HL-60 (cell line): ENCODE measurements at regions not wholly inside any gene's neighbourhood (a gene's known extent, or its start where the extent isn't known, plus 50 kb on each side); places are given as distances from the start of the nearest gene placed in this dataset.

Experiments used
- DNase-seq, 2 experiments: peaks; one replicate each; pipeline ENCODE4 v3.0.0-alpha.2; 2010 to 2020; ENCODE audit warnings: low read depth in 1 of 2, low spot score in 1 of 2
- H3K27ac ChIP-seq: fragments of 250-450 bp; sonication (Bioruptor Pico); replicated peaks from 2 replicates; pipeline ENCODE4 v1.5.1; 2020; ENCODE audit warnings: mild to moderate bottlenecking, moderate library complexity
- H3K27me3 ChIP-seq: fragments of 250-450 bp; sonication (Bioruptor Pico); 2 replicates; pipeline ENCODE4 v1.5.1; 2021; ENCODE audit warnings: mild to moderate bottlenecking, moderate library complexity; ENCODE audit not compliant: insufficient read depth, poor library complexity, severe bottlenecking
- H3K4me3 ChIP-seq: replicated peaks from 2 replicates; pipeline ENCODE4 v1.5.1; 2011; ENCODE audit warnings: mild to moderate bottlenecking, control low read depth, low read length; ENCODE audit not compliant: insufficient read depth
- GABPA ChIP-seq: IDR thresholded peaks from 2 replicates; pipeline ENCODE4 v1.6.1; 2012; ENCODE audit warnings: low read depth
- POLR2AphosphoS5 ChIP-seq: IDR thresholded peaks from 2 replicates; pipeline ENCODE4 v1.6.1; 2012; ENCODE audit warnings: low read depth
- SPI1 ChIP-seq: IDR thresholded peaks from 2 replicates; pipeline ENCODE4 v1.6.1; 2012; ENCODE audit warnings: low read depth, mild to moderate bottlenecking, borderline replicate concordance
- TF ChIP-seq, protein P1 (sequence below): IDR thresholded peaks from 2 replicates; pipeline ENCODE4 v1.6.1; 2012; ENCODE audit warnings: low read depth; ENCODE audit not compliant: insufficient replicate concordance
- TF ChIP-seq, protein P2 (sequence below): IDR thresholded peaks from one replicate; pipeline ENCODE4 v1.5.1; 2011; ENCODE audit warnings: low read length, control low read depth, inconsistent platforms; ENCODE audit not compliant: insufficient read depth

DNA sequence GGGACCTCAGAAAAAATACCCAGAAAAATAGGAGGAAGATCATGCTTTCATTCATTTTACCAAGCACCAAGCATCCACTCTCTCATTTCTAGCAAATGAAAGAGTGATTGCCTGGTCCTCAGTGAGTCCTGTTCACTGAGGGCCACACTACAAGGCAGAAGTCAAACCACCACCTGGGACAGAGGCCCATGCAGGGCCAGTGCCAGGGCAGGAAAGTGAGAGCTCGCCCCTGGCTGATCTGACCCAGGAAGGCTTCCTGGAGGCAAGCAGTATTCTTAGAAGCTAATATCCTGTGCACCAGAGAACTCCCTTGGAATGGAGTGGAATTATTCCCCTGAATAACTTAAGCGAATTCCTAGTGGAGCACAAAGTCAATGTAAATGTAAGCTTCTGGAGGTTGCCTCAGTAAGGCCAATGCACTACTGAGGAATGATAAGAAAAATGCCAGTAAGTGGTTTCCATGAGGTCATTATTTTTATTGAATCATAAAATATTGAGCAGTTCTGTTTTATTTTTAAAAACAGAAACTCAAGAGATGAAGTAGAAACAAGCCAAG lies 191.6 kb upstream of the ID2 start:
- Histone ChIP-seq H3K4me3 (no peak overlapping the region), H3K27me3 (no peaks in the 10 kb centered on the region), H3K27ac (no peak overlapping the region)
- TF ChIP-seq, protein P1, sequence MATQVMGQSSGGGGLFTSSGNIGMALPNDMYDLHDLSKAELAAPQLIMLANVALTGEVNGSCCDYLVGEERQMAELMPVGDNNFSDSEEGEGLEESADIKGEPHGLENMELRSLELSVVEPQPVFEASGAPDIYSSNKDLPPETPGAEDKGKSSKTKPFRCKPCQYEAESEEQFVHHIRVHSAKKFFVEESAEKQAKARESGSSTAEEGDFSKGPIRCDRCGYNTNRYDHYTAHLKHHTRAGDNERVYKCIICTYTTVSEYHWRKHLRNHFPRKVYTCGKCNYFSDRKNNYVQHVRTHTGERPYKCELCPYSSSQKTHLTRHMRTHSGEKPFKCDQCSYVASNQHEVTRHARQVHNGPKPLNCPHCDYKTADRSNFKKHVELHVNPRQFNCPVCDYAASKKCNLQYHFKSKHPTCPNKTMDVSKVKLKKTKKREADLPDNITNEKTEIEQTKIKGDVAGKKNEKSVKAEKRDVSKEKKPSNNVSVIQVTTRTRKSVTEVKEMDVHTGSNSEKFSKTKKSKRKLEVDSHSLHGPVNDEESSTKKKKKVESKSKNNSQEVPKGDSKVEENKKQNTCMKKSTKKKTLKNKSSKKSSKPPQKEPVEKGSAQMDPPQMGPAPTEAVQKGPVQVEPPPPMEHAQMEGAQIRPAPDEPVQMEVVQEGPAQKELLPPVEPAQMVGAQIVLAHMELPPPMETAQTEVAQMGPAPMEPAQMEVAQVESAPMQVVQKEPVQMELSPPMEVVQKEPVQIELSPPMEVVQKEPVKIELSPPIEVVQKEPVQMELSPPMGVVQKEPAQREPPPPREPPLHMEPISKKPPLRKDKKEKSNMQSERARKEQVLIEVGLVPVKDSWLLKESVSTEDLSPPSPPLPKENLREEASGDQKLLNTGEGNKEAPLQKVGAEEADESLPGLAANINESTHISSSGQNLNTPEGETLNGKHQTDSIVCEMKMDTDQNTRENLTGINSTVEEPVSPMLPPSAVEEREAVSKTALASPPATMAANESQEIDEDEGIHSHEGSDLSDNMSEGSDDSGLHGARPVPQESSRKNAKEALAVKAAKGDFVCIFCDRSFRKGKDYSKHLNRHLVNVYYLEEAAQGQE, result no peak
- TF ChIP-seq SPI1 (no peak), GABPA (no peak), POLR2AphosphoS5 (no peak)
- TF ChIP-seq, protein P2, sequence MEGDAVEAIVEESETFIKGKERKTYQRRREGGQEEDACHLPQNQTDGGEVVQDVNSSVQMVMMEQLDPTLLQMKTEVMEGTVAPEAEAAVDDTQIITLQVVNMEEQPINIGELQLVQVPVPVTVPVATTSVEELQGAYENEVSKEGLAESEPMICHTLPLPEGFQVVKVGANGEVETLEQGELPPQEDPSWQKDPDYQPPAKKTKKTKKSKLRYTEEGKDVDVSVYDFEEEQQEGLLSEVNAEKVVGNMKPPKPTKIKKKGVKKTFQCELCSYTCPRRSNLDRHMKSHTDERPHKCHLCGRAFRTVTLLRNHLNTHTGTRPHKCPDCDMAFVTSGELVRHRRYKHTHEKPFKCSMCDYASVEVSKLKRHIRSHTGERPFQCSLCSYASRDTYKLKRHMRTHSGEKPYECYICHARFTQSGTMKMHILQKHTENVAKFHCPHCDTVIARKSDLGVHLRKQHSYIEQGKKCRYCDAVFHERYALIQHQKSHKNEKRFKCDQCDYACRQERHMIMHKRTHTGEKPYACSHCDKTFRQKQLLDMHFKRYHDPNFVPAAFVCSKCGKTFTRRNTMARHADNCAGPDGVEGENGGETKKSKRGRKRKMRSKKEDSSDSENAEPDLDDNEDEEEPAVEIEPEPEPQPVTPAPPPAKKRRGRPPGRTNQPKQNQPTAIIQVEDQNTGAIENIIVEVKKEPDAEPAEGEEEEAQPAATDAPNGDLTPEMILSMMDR, result no peak
- no peak for DNase-seq

DNA sequence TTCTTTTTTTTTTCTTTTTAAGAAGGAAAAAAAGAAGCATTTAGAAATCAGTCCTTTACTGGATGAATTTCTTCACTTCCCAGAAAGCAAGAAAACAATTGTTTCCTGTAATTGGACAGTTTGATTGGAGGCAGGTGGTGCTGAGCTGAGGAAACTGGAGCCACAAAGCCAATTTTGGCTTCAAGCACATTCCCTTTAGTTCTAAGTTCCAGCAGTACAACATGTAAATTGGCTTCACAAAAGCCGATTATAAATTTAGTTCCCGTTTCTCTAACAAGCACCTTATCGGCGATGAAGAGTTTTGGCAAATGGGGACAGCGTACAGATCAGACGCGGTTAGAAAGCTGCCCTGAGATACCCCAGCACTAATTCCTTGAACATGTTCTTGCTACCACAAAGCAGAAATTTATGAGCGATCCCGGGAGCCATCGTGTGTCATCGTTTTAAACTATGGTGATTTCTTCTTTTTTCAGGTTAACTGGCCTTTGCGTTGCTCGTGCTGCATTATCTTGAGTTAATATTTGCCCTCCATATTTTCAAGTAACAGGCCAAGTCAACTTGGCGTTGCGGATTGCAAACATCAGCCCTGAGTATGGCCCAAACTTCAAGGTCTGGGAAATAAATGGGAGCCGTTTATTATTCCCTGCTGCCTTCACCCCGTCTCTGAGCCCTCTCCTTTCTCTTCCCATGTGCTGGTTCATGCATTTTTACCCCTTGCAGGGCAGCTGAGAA lies 190.4 kb upstream of the ID2 start:
- H3K4me3 ChIP-seq, result no peak overlapping the region
- TF ChIP-seq GABPA (no peak), SPI1 (no peak), POLR2AphosphoS5 (no peak)
- TF ChIP-seq, protein P1, result no peak
- TF ChIP-seq, protein P2, result no peak
- H3K27me3 ChIP-seq, result no peaks in the 10 kb centered on the region
- DNase-seq, result no peak
- no peak overlapping the region for H3K27ac ChIP-seq

GRCh38 chr2:8494151-8494550 lies 187.7 kb upstream of the ID2 start:
- H3K27ac ChIP-seq, result no peak overlapping the region
- no peak for DNase-seq
- H3K27me3 ChIP-seq, result no peaks in the 10 kb centered on the region
- TF ChIP-seq, protein P2, result no peak
- TF ChIP-seq SPI1, result no peak
- no peak for TF ChIP-seq GABPA
- no peak for TF ChIP-seq POLR2AphosphoS5
- TF ChIP-seq, protein P1, result no peak
- no peak overlapping the region for H3K4me3 ChIP-seq
